Astrocyte (in vitro differentiated cells and primary cell): ENCODE measurements at regions not wholly inside any gene's neighbourhood (a gene's known extent, or its start where the extent isn't known, plus 50 kb on each side); places are given as distances from the start of the nearest gene placed in this dataset.

ENCODE experiments used
- CTCF ChIP-seq: IDR thresholded peaks from 2 replicates; pipeline ENCODE4 v1.5.1; 2011; ENCODE audit warnings: low read depth, mild to moderate bottlenecking, inconsistent platforms, low read length, moderate library complexity; ENCODE audit not compliant: insufficient read depth
- EZH2 ChIP-seq: IDR thresholded peaks from 2 replicates; pipeline ENCODE4 v1.6.1; 2012; ENCODE audit warnings: mild to moderate bottlenecking, low read length, inconsistent platforms; ENCODE audit not compliant: insufficient read depth

- TF ChIP-seq CTCF (no peak), EZH2 (no peak)
Observed at GRCh38 chrX:147183161-147183560, 368.6 kb upstream of the CXorf51A start.
